Stimulated activated naive CD8-positive, alpha-beta T cell treated with anti-CD3 and anti-CD28 coated beads, Interleukin-15, Interleukin-2, amounts not matched to agents 100 U/mL and 50 U/mL, for 24 hours (primary cell): ENCODE measurements at regions not wholly inside any gene's neighbourhood (a gene's known extent, or its start where the extent isn't known, plus 50 kb on each side); places are given as distances from the start of the nearest gene placed in this dataset.
"Not testable (repeated sequence)": the region's sequence is repeated elsewhere in the genome, so short reads cannot be mapped to it uniquely, and the experiment has no call there.

Experiments used
- ATAC-seq: fragments of 150-1000 bp; cut with Tn5 transposase; one replicate; pipeline ENCODE4 v1.10.0; 2021
- DNase-seq: peaks from one replicate; pipeline ENCODE4 v3.0.0; 2021

DNA sequence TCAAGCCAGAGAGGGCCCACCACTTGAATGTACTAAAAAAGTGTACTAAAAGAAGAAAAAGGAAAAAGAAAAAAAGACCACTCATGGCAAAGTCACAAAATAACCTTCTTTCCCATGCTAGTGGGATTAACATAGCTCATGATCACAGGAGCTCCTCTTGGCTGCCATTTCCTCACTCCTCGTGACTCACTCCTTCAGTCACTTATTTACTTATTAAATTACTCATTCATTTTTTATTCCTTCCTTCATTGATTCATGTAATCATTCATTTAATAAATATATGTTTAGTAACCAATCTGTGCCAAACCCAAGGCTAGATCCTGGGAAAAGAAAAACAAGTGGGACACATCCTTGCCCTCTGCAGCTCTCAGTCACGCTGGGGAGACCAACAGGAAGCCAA, 300.5 kb downstream of the INSIG2 start:
- ATAC-seq: no peak
- no peak for DNase-seq

DNA sequence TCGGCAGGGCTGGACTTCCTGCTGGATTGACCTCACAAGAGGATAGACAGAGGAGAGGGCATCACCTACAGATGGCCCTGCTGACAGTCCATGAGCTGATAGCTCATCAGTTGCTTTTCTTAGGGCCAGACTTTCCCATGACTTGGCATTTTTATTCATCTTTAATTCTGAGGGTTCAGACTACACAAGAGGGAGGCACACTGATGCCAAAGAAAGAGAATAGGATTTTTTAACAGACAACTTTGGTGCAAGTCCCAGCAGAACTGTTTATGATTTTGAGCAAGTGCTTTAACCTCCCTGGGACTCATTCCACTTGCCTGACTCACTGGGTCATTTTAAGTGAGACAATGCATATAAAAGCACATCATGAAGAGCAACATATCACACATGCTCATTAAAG, 299.2 kb downstream of the INSIG2 start:
- no peak for ATAC-seq
- no peak for DNase-seq

DNA sequence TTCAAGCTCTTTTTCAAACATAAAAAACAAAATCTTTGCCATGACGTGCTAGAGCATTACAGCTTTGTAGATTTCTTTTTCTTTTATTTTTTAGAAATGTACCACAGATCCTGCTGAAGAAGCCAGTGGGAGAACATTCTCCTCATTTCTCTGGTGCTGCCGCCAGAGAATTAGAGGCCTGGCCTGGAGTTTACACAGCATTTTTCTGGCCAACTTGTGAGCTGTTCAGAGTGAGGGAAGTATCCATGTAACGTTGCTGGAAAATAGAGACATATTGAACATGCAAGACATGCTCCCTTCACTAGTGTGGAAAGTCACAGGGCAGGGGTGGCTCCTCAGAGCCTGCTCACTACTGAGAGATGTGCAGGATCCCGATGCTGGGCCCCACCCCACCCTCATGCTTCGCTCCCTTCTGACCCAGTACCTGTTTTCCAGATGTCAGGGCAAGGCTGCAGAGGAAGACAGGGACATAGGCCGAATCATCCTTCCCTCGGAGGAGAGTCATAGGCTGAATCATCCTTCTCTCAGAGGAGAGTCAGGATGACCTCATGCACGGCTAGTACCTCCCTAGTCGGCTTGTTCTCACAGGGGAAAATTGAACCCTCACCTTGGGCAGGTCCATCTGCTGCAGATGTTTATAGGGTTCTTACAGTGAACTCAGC, 298.5 kb downstream of the INSIG2 start:
- ATAC-seq (no peak), DNase-seq (no peak)

DNA sequence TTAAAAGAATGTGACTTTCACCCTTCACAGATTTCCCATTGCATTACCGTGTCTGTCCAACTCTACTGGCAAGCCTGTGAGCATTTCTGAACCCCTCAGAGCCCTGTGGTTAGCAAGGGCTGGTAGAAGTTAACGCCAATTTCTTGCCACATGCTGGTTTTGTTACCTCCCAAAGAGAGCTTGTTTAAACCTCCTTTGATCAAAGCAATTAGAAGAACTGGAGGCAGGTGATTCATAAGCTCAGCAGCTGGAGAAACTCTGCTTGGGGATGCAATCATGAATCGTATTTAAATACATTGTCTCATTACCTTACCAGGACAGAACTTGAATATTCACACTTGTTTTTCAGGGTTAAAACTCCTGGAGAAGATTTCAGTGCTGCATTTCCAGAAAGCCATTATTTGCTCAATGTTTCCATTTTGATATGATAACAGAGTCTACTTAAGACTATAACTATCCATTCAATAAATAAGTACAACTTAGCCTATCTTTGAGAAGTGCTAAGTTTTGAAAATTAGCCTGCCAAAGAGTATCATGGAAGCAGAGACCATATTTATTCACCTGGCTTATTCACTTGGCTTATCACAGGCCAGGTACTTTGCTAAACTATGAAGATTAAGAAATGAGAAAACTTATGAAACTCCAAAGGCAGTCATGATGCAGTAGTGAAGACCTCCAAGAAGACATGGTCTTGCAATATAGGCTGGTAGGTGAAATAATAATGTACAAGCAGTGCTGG, 292.8 kb downstream of the INSIG2 start:
- ATAC-seq (no peak), DNase-seq (no peak)

DNA sequence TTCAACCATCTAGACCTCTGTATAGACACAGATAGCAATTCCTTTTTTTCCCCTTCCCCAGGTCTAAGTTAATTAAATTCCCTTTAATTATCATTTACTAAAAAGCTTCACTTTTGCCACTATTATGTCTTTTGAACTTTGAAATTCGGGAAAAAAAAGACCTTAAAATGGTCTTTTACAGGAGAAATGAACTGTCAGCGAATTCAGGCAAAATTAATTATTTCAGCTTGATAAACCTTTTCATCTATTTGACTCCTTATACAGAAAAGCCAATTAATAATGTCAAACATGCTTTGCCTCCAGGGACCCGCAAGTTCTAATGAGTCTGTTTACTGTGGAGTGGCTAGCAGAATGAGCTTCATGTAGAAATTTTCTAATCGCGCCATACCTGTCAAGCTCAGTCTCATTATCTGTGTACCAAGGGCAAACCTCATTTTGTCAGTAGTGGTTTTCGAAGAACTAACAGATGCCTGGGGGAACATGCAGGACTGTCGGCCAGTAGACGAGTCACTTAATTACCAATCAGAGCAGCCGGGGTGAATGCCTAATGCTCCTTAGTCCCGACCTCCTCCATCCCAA, 287.7 kb downstream of the INSIG2 start:
- no peak for ATAC-seq
- DNase-seq: no peak

- ATAC-seq: no peak
- no peak for DNase-seq
Observed at GRCh38 chr2:118374974-118375755, 286.9 kb downstream of the INSIG2 start.

GRCh38 chr2:118372886-118373830, 284.9 kb downstream of the INSIG2 start:
- no peak for DNase-seq
- ATAC-seq: no peak

DNA sequence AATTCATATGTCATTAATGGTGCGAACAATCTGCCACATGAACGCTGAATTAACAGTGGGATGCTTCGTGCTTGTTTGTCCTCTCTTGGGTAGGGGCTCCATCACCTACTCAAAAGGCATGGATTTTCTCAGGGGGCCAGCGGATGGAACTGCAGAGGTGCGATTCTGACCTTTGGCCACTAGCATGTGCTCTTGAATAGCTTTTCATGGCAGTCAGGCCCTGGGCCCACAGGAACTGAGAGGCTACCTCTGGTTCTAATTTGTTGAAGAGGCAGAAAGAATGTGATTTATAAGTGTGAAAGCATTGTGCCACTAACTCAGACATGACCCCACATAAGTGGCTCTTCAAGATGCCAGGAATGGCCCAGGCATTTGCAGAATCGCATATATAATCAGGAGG, 283.2 kb downstream of the INSIG2 start:
- ATAC-seq: no peak
- DNase-seq: peak; percentile 4

- not testable (repeated sequence) for ATAC-seq, DNase-seq
Observed at GRCh38 chr2:118369521-118369920, 281.2 kb downstream of the INSIG2 start.

DNA sequence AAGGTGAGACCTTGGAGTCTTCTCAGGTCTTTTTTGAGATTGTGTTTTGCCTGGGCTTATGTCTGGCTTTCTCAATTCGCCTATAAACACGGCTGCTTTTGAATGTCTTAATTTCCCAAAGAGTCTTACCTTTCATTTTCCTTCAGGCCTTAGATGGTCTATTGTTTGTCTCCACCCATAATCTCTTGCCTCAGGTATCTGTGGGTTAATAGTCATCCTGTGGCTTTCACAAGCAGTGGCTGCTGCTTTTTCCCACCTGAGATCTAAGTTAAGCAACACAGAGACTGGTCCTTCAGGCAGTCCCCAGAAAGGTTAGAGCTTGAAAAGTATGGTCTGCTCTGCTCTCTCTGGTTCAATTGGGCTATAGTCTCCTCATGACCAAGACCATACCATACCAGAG, 275.3 kb downstream of the INSIG2 start:
- ATAC-seq (no peak), DNase-seq (no peak)

DNA sequence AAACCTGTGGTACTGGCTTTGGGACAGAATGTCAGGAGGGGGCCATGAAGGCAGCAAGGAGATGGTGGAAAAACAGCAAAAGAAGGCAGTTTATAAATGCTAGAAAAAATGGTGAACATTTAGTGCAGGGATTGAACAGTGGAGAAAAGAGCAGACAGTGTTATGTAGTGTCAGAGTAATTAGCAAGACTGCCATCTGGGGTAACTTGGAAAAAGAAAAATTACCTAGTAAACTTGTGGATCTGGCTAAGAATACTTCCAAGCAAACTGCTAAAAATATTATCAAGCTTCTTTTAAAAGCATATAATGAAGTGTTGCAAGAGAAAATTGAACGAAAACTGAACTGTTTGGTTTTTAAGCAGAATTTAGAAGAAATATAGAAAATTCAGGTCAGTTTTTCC, 267.8 kb downstream of the INSIG2 start:
- ATAC-seq: no peak

DNA sequence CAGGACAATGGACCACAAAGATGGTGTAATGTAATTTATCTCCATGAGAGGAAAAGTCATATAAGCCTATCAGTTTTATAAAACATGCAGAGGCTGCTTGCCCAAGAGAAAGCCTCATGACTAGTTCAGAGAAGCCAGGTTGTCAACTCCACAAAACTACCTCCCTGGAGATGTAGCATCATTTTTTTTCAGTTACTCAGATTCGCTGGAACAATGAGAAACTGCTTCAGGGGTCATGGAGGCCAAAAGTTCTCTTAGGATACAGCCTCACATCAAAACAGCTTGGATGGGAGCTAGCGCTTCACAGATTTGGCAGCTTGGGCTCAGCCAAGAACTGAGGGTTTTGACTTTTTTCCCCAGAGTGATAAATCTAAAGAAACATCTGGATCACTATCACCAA, 263.5 kb downstream of the INSIG2 start:
- no peak for DNase-seq
- ATAC-seq: no peak

More for the DNA sequence above, 267.8 kb downstream of the INSIG2 start:
- no peak for DNase-seq

GRCh38 chr2:118350621-118351020, 262.4 kb downstream of the INSIG2 start:
- DNase-seq (no peak), ATAC-seq (no peak)

- ATAC-seq (no peak), DNase-seq (no peak)
Observed at GRCh38 chr2:118349365-118349764, 261.1 kb downstream of the INSIG2 start.

DNA sequence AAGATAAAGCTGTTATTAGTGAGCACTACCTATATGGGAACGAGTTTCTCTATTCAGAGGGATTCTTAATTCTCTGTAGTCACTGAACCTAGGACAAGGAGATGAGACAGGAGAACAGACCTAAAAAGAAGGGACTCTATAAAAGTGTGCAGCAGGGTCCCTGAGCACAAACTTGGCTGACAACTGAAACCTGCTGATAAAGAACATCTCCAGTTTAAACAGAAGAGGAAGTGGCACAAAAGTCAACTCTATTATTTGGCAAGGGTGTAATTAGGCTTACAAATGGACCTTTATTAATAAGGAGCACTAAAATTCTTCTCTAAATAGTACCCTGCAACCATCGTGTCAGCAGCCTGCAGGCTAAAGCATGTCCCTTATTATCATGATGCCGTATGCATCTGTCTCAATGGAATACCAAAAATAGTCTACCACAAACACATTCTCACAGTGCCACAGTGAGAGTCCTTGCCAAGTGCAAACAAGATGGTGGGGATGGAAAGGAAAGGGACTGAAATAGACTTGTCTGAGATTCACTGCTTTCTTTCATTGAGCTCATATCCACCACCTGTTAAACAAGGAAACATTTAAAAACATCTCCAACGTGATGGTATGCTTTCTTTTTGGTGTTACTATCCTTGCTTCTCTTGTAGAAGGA, 260.2 kb downstream of the INSIG2 start:
- DNase-seq (no peak), ATAC-seq (no peak)

GRCh38 chr2:118345465-118345864, 257.2 kb downstream of the INSIG2 start:
- ATAC-seq (no peak), DNase-seq (no peak)

GRCh38 chr2:118340103-118340502, 251.8 kb downstream of the INSIG2 start:
- no peak for ATAC-seq
- DNase-seq: no peak

- DNase-seq (no peak), ATAC-seq (no peak)
Observed at GRCh38 chr2:118339386-118339785, 251.1 kb downstream of the INSIG2 start.

DNA sequence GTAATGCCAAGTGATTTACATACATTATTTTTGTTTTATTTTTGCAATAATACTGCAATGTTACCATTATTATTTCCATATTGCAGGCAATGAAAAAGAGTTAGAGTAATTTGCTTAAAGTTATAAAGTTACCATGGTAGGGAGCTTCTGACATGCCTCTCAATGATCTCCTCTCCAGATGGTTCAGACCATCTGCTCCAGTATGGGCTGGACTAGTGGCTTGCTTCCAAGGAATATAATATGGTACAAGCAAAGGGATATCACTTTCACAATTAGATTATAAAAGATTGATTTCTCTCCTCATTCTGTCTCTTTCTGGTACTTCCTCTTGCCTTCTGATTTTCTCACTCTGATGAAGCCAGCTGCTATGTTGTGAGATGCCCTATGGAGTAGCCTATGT, 245.4 kb downstream of the INSIG2 start:
- no peak for DNase-seq
- no peak for ATAC-seq

GRCh38 chr2:118325321-118325955, 237.2 kb downstream of the INSIG2 start:
- DNase-seq: no peak
- ATAC-seq: no peak

DNA sequence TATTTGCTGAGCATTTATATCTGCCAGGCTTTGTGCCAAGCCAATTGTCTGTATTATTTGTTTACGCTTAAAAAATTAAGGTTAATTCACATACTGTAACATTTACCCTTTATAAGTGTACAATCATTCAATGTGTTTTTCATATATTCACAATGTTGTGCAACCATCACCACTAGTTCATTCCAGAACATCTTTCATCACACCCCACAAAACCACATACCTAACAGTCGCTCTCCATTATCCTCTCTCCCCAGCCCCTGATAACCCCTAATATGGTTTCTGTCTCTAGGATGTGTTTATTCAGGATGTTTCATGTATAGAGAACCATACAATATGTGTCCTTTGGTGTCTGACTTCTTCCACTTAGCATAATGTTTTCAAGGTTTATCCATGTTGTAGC, 234.1 kb downstream of the INSIG2 start:
- DNase-seq (no peak), ATAC-seq (no peak)
